ENCODE measurements at regions not wholly inside any gene's neighbourhood (a gene's known extent, or its start where the extent isn't known, plus 50 kb on each side); places are given as distances from the start of the nearest gene placed in this dataset.
A peak's percentile ranks its signal among the peaks of the same experiment; 100 is the strongest.

DNA sequence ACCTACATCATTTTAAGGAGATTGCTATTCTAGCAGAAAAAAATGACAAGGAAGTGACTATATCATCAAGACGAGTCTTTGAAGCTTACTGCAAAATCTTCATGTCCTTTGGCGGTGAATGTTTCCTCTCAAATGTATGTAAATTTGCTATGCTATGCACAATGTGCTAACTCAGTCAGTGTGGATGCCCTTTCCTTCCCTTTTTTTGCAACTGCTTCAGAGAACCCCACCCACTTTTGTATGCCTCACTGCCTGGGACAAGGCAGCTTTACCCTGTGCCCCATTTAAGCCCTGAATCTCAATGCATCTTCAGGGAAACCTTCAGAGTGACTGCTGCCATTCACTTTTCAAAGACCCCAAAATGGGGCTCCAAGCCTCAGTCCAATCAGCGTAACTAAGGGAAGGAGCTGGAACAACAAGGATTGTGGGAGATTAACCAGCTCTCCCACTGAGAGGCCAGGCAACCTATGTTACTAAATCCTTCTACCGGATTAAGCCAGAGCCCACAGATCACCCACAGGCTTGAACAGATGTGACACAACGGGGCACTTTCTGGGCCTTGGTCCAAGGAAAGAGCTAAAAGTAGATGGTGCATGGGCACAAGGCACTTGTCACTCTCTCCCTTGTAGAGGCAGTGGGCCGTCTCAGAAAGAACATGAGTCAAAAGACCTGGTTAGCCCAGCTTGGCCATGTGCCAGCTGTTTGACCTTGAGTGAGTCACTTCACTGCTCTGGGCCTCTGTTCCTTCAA lies 154.4 kb downstream of the PLPP3 start:
- no peaks in the 10 kb centered on the region for H3K36me3 ChIP-seq
- no peaks in the 10 kb centered on the region for H3K27me3 ChIP-seq
- H3K4me3 ChIP-seq (ENCODE audit: low read depth, low read length) = no peak overlapping the region
- H3K9me3 ChIP-seq = no peaks in the 10 kb centered on the region
- no peak for TF ChIP-seq CTCF (IDR thresholded peaks at IDR 0.05; ENCODE audit: low read depth, low read length)
- H3K4me1 ChIP-seq = no peaks in the 10 kb centered on the region
- peak; percentile 48 for DNase-seq

GRCh38 chr1:56423716-56424115 lies 155.6 kb downstream of the PLPP3 start:
- no peaks in the 10 kb centered on the region for H3K27me3 ChIP-seq
- no peak for DNase-seq
- H3K36me3 ChIP-seq = no peaks in the 10 kb centered on the region
- no peak overlapping the region for H3K4me3 ChIP-seq (ENCODE audit: low read depth, low read length)
- TF ChIP-seq CTCF (IDR thresholded peaks at IDR 0.05; ENCODE audit: low read depth, low read length) = no peak
- H3K4me1 ChIP-seq = no peaks in the 10 kb centered on the region
- H3K9me3 ChIP-seq = no peaks in the 10 kb centered on the region

GRCh38 chr1:56418151-56418631 lies 161.2 kb downstream of the PLPP3 start:
- no peak for DNase-seq
- H3K4me3 ChIP-seq (ENCODE audit: low read depth, low read length) = no peak overlapping the region
- no peaks in the 10 kb centered on the region for H3K9me3 ChIP-seq
- no peaks in the 10 kb centered on the region for H3K36me3 ChIP-seq
- H3K27me3 ChIP-seq = no peaks in the 10 kb centered on the region
- no peak for TF ChIP-seq CTCF (IDR thresholded peaks at IDR 0.05; ENCODE audit: low read depth, low read length)
- H3K4me1 ChIP-seq = no peaks in the 10 kb centered on the region

DNA sequence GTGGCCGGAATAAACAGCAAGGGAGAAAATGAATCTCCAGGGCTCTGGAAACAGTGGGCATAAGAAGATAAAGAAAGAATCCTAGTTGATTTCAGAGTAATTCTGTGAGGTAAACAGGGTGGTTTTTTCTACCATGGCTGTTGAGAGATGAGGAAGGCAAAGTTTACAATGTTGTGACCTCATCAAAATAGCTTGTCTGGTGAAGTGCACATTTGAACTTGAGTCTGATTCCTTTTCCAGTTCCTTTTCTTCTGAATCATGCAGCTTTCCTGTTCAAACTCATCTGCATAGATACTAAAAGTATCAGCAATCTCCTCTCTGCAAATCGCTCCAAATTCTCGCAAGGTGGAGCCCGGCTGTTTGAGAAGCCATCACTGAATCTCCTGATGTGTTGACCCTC lies 161.7 kb downstream of the PLPP3 start:
- Histone ChIP-seq H3K9me3 (no peaks in the 10 kb centered on the region), H3K4me1 (no peaks in the 10 kb centered on the region), H3K36me3 (no peaks in the 10 kb centered on the region), H3K4me3 (ENCODE audit: low read depth, low read length) (no peak overlapping the region), H3K27me3 (no peaks in the 10 kb centered on the region)
- DNase-seq = no peak
- TF ChIP-seq CTCF (IDR thresholded peaks at IDR 0.05; ENCODE audit: low read depth, low read length) = no peak

DNA sequence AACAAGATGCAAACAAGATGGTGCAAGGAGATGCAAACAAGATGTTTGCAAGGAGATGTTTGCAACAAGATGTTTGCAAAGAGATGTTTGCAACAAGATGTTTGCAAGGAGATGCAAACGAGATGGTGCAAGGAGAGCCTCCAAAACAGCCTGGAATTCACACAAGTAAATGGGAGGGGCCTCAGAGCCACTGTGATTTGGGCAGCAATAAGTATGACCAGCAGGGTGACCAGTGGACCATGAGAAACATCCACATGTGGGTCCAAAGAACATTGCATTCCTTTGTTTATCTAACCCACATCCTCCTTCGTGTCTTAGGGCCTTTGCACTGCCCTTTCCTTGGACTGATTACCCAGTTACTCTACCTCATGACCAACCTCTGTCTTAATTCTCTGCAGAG lies 162.9 kb downstream of the PLPP3 start:
- Histone ChIP-seq H3K4me3 (ENCODE audit: low read depth, low read length) (no peak overlapping the region), H3K27me3 (no peaks in the 10 kb centered on the region), H3K9me3 (no peaks in the 10 kb centered on the region), H3K4me1 (no peaks in the 10 kb centered on the region), H3K36me3 (no peaks in the 10 kb centered on the region)
- no peak for TF ChIP-seq CTCF (IDR thresholded peaks at IDR 0.05; ENCODE audit: low read depth, low read length)
- DNase-seq = no peak

- no peaks in the 10 kb centered on the region for H3K36me3 ChIP-seq
- no peaks in the 10 kb centered on the region for H3K27me3 ChIP-seq
- no peak overlapping the region for H3K4me3 ChIP-seq (ENCODE audit: low read depth, low read length)
- no peak for DNase-seq
- H3K9me3 ChIP-seq = no peaks in the 10 kb centered on the region
- no peaks in the 10 kb centered on the region for H3K4me1 ChIP-seq
- no peak for TF ChIP-seq CTCF (IDR thresholded peaks at IDR 0.05; ENCODE audit: low read depth, low read length)
Observed at GRCh38 chr1:56415720-56416119, 163.6 kb downstream of the PLPP3 start.
